ENCODE measurements at regions not wholly inside any gene's neighbourhood (a gene's known extent, or its start where the extent isn't known, plus 50 kb on each side); places are given as distances from the start of the nearest gene placed in this dataset.

DNA sequence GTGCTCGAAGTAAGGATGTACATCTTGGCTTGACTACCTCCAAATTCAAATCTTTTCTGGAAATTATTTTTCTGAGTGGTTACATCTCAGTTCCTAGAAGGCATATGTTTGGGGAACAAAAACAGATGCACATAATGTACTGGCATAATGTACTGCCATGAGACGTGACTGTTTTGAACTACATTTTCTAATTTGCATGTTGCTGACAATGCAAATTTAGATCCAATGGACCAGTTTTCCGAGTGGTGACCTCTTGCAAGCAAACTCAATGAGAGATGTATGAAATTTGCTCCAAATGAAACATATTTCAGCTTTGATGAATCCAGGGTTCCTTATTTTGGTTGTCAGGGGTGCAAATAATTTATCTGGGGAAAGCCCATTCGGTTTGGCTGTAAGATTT lies 694.3 kb downstream of the GRXCR1 start:
- TF ChIP-seq, protein P1, sequence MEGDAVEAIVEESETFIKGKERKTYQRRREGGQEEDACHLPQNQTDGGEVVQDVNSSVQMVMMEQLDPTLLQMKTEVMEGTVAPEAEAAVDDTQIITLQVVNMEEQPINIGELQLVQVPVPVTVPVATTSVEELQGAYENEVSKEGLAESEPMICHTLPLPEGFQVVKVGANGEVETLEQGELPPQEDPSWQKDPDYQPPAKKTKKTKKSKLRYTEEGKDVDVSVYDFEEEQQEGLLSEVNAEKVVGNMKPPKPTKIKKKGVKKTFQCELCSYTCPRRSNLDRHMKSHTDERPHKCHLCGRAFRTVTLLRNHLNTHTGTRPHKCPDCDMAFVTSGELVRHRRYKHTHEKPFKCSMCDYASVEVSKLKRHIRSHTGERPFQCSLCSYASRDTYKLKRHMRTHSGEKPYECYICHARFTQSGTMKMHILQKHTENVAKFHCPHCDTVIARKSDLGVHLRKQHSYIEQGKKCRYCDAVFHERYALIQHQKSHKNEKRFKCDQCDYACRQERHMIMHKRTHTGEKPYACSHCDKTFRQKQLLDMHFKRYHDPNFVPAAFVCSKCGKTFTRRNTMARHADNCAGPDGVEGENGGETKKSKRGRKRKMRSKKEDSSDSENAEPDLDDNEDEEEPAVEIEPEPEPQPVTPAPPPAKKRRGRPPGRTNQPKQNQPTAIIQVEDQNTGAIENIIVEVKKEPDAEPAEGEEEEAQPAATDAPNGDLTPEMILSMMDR (IDR thresholded peaks at IDR 0.05; ENCODE audit: insufficient read depth, low read length) = no peak
- TF ChIP-seq POLR2AphosphoS5 (IDR thresholded peaks at IDR 0.05; ENCODE audit: low read depth) (no peak), GABPA (IDR thresholded peaks at IDR 0.05; ENCODE audit: low read depth) (no peak), SPI1 (IDR thresholded peaks at IDR 0.05; ENCODE audit: borderline replicate concordance, low read depth) (no peak)
